SU-DHL-6 (cell line): ENCODE measurements at regions not wholly inside any gene's neighbourhood (a gene's known extent, or its start where the extent isn't known, plus 50 kb on each side); places are given as distances from the start of the nearest gene placed in this dataset.

Experiments used
- H2AFZ ChIP-seq: fragments of 200-600 bp; sonication (generic); 2 replicates; pipeline ENCODE4 v1.6.1; 2014; ENCODE audit warnings: low read depth, mild to moderate bottlenecking, moderate library complexity, mixed read lengths, antibody characterized with exemption, low read length; ENCODE audit not compliant: severe bottlenecking
- H3F3A ChIP-seq: fragments of 200-600 bp; shearing (Covaris generic); 2 replicates; pipeline ENCODE4 v1.6.0; 2016; ENCODE audit warnings: antibody characterized with exemption, mild to moderate bottlenecking; ENCODE audit not compliant: insufficient read depth
- H3K27ac ChIP-seq: fragments of 200-600 bp; sonication (generic); 2 replicates; pipeline ENCODE4 v1.5.1; 2016; ENCODE audit warnings: low read depth, mild to moderate bottlenecking, low read length, moderate library complexity, mixed read lengths
- H3K27me3 ChIP-seq: fragments of 200-600 bp; sonication (generic), shearing (Covaris generic); 2 replicates; pipeline ENCODE4 v1.6.0; 2014; ENCODE audit warnings: mild to moderate bottlenecking, low read length
- H3K36me3 ChIP-seq: fragments of 200-600 bp; sonication (generic); 2 replicates; pipeline ENCODE4 v1.6.1; 2014; ENCODE audit warnings: mild to moderate bottlenecking, low read length, mixed read lengths
- H3K4me2 ChIP-seq: fragments of 300-600, 200-600 bp; shearing (Covaris generic), sonication (generic); 2 replicates; pipeline ENCODE4 v1.6.0; 2014; ENCODE audit warnings: low read length, low read depth, mild to moderate bottlenecking; ENCODE audit not compliant: poor library complexity, severe bottlenecking
- H3K4me3 ChIP-seq: fragments of 200-600 bp; sonication (generic); 2 replicates; pipeline ENCODE4 v1.5.1; 2014; ENCODE audit warnings: antibody characterized with exemption, low read length, mild to moderate bottlenecking, mixed read lengths; ENCODE audit not compliant: insufficient read depth, poor library complexity, severe bottlenecking
- H3K79me2 ChIP-seq: fragments of 200-600 bp; sonication (generic); 2 replicates; pipeline ENCODE4 v1.6.1; 2014; ENCODE audit warnings: mild to moderate bottlenecking, low read length, moderate library complexity; ENCODE audit not compliant: insufficient read depth
- H3K9ac ChIP-seq: fragments of 200-600 bp; sonication (generic); 2 replicates; pipeline ENCODE4 v1.7.0; 2014; ENCODE audit warnings: mild to moderate bottlenecking, low read length
- H3K9me2 ChIP-seq: fragments of 200-600 bp; sonication (generic); replicated peaks from 2 replicates; pipeline ENCODE4 v1.6.1; 2014; ENCODE audit warnings: low read length; ENCODE audit not compliant: insufficient read depth
- H3K9me3 ChIP-seq: fragments of 200-600 bp; sonication (generic); 2 replicates; pipeline ENCODE4 v1.6.1; 2014; ENCODE audit warnings: low read length, mixed read lengths; ENCODE audit not compliant: insufficient read depth
- H4K20me1 ChIP-seq: fragments of 200-600 bp; sonication (generic); 2 replicates; pipeline ENCODE4 v1.6.1; 2014; ENCODE audit warnings: low read depth, mild to moderate bottlenecking, antibody characterized with exemption, low read length, moderate library complexity, mixed read lengths
- EZH2phosphoT487 ChIP-seq: fragments of 200-600 bp; sonication (generic), shearing (Covaris generic); conservative IDR thresholded peaks from 2 replicates; pipeline ENCODE4 v1.6.1; 2018; ENCODE audit warnings: mild to moderate bottlenecking, antibody characterized with exemption, low read length, moderate library complexity, mixed read lengths
- TF ChIP-seq, protein P1 (sequence below): fragments of 200-600 bp; sonication (generic); IDR thresholded peaks from one replicate; pipeline ENCODE4 v1.5.1; 2017; ENCODE audit warnings: antibody characterized with exemption, mild to moderate bottlenecking, low read length, moderate library complexity; ENCODE audit not compliant: insufficient read depth, poor library complexity, severe bottlenecking

DNA sequence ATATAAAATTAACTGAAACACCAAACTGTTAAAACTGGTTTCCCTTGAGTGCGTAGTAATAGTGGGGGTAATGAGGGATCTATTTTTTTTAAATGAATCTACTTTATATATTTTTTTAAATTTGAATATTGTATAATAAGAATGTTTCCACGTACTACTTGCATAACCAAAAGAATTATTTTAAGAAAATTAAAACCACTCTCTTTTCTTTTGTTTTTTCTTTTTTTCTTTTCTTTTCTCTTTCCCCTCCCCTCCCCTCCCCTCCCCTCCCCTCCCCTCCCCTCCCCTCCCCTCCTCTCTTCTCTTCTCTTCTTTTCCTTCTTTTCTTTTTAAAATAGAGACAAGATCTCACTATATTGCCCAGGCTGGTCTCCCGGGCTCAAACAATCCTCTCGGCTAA, 166.9 kb upstream of the MID1 start:
- no peak overlapping the region for H3K4me2 ChIP-seq
- no peaks in the 10 kb centered on the region for H4K20me1 ChIP-seq
- H3K9me3 ChIP-seq, result no peaks in the 10 kb centered on the region
- H3K4me3 ChIP-seq, result no peak overlapping the region
- no peak overlapping the region for H3K9ac ChIP-seq
- no peaks in the 10 kb centered on the region for H3K79me2 ChIP-seq
- no peak overlapping the region for H3K27ac ChIP-seq
- no peaks in the 10 kb centered on the region for H3K27me3 ChIP-seq
- TF ChIP-seq EZH2phosphoT487, result no peak
- TF ChIP-seq, protein P1, sequence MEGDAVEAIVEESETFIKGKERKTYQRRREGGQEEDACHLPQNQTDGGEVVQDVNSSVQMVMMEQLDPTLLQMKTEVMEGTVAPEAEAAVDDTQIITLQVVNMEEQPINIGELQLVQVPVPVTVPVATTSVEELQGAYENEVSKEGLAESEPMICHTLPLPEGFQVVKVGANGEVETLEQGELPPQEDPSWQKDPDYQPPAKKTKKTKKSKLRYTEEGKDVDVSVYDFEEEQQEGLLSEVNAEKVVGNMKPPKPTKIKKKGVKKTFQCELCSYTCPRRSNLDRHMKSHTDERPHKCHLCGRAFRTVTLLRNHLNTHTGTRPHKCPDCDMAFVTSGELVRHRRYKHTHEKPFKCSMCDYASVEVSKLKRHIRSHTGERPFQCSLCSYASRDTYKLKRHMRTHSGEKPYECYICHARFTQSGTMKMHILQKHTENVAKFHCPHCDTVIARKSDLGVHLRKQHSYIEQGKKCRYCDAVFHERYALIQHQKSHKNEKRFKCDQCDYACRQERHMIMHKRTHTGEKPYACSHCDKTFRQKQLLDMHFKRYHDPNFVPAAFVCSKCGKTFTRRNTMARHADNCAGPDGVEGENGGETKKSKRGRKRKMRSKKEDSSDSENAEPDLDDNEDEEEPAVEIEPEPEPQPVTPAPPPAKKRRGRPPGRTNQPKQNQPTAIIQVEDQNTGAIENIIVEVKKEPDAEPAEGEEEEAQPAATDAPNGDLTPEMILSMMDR, result no peak
- H3K9me2 ChIP-seq, result no peaks in the 10 kb centered on the region
- H2AFZ ChIP-seq, result no peak overlapping the region
- no peaks in the 10 kb centered on the region for H3F3A ChIP-seq
- H3K36me3 ChIP-seq, result no peaks in the 10 kb centered on the region

DNA sequence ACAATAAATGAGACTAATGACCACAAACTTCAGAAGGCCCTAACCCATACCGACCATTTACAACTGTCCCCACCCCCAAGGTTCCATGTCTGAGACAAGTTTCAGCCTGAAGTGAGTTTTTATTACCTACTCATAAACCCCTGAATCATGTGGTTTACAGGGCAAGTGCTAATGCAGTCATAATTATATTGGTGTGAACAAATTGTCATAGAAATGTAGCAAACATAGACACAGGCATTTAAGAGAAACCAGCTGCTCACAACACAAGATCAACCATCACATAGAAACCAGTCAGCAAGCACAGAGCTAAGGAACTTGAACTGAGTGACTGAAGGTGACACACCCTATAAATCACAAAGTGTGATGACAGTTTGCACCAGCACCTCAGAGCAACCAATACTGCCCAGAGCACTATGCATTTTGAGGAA, 173.8 kb upstream of the MID1 start:
- Histone ChIP-seq H3F3A (no peaks in the 10 kb centered on the region), H3K4me3 (no peak overlapping the region), H3K4me2 (no peak overlapping the region), H3K9ac (no peak overlapping the region), H3K9me3 (no peaks in the 10 kb centered on the region), H3K9me2 (no peaks in the 10 kb centered on the region), H3K27ac (no peak overlapping the region), H3K27me3 (no peaks in the 10 kb centered on the region), H3K79me2 (no peaks in the 10 kb centered on the region), H2AFZ (no peak overlapping the region), H4K20me1 (no peaks in the 10 kb centered on the region), H3K36me3 (no peaks in the 10 kb centered on the region)
- TF ChIP-seq, protein P1, result no peak
- no peak for TF ChIP-seq EZH2phosphoT487

DNA sequence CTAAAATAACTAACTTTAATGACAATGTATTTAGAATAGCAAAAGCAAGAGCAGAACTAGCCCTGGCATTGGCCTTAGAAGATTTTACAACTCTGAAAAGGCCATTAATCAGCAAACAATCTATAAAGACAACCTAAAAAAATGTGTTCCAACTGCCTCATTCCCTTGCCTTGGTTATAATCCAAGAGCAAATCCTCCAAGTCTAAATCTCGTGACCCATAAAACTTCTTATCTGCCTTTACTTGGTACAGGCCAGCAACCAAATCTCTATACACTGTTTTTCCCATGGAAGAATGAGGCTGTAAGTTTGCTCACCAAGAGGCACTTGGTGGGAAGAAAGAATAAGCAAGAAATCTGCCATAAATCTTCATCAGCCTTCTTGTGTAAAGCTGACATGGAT, 175.3 kb upstream of the MID1 start:
- H3F3A ChIP-seq, result no peaks in the 10 kb centered on the region
- no peaks in the 10 kb centered on the region for H3K79me2 ChIP-seq
- H3K27ac ChIP-seq, result no peak overlapping the region
- TF ChIP-seq, protein P1, result no peak
- TF ChIP-seq EZH2phosphoT487, result no peak
- H2AFZ ChIP-seq, result no peak overlapping the region
- H3K9ac ChIP-seq, result no peak overlapping the region
- no peaks in the 10 kb centered on the region for H3K9me2 ChIP-seq
- no peaks in the 10 kb centered on the region for H3K36me3 ChIP-seq
- no peak overlapping the region for H3K4me2 ChIP-seq
- H3K9me3 ChIP-seq, result no peaks in the 10 kb centered on the region
- no peaks in the 10 kb centered on the region for H4K20me1 ChIP-seq
- no peak overlapping the region for H3K4me3 ChIP-seq
- H3K27me3 ChIP-seq, result no peaks in the 10 kb centered on the region

DNA sequence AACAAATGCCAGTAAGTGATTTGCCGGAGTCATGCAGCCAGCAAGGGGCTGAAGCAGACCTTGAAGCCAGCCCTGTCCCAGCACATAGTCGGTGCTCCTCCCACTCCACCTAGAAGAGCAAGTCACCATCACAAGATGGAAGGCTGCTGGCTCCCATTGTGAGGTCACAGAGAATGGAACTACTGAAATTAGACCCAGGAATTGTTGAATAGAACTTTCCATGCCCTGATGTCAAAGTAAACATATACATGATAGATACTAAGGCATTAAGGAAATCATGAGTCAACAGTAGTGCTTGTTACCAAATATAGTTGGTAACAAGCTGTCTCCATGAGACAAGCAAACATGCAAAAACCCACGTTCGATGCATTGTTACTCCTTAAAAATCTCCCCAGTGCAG, 177.1 kb upstream of the MID1 start:
- no peaks in the 10 kb centered on the region for H3K9me2 ChIP-seq
- no peaks in the 10 kb centered on the region for H3K27me3 ChIP-seq
- H3K36me3 ChIP-seq, result no peaks in the 10 kb centered on the region
- no peak overlapping the region for H3K9ac ChIP-seq
- H3K9me3 ChIP-seq, result no peaks in the 10 kb centered on the region
- TF ChIP-seq, protein P1, result no peak
- TF ChIP-seq EZH2phosphoT487, result no peak
- no peaks in the 10 kb centered on the region for H4K20me1 ChIP-seq
- H3K4me2 ChIP-seq, result no peak overlapping the region
- H3K27ac ChIP-seq, result no peak overlapping the region
- H3K79me2 ChIP-seq, result no peaks in the 10 kb centered on the region
- no peak overlapping the region for H3K4me3 ChIP-seq
- no peaks in the 10 kb centered on the region for H3F3A ChIP-seq
- no peak overlapping the region for H2AFZ ChIP-seq
